ENCODE measurements at regions not wholly inside any gene's neighbourhood (a gene's known extent, or its start where the extent isn't known, plus 50 kb on each side); places are given as distances from the start of the nearest gene placed in this dataset.

DNA sequence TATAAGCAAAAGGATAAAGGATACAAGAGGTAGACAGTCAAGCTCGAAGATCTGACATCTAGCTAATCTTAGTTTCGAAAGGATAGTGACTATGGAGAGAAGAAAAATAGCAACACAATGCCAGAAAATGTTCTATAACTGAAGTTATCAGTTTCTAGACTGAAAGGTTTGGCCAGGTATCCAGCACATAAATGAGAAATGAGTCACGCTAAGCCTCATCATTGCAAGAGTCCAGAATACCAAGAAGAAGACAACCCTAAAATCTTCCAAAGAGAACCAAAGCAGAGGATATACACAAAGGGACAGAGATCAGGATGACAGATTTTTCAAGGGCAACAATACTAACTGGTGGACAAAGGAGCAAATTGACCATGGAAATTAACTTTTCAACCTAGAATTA is 237.0 kb downstream of the POSTN start:
- DNase-seq (ENCODE audit: low read depth): peak; percentile 20

DNA sequence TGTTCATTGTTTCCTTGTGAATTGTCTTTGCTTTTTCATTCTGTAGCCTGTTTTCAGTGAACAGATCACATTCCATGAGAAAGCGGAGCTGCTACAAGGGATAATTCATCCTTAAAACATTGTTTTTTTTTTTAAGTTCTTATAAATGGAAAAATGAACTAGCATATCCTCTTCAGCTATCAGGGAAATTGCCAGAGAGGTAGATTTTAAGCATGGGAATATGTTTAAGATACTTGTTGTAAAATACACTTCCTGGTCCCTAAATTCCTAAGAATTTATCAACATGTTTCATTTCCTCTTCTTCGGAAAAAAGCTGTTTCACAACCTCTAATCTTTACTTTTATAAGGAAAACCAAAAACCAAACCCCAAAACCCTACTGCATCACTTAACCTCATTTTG is 238.0 kb downstream of the POSTN start:
- DNase-seq (ENCODE audit: low read depth): peak; percentile 69

DNA sequence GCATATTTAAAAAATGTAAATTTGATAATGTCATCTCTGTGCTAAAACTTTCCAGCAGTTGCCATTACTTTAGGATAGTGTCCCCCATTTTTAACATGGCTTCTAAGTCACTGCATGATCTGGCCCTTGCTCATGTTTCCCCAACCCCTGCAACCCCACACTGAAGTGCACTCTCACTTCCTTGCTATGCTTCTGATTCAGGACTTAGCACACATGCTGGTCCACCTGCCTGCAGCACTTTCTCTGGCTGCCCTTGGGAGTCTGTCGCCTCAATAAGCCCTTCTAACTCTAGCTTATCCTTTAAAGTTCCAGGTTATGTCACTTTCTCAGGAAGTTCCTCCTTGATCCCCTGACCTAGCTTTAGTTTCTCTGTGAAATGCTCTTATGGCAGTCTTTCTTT is 241.0 kb downstream of the POSTN start:
- peak; percentile 50 for DNase-seq (ENCODE audit: low read depth)

DNA sequence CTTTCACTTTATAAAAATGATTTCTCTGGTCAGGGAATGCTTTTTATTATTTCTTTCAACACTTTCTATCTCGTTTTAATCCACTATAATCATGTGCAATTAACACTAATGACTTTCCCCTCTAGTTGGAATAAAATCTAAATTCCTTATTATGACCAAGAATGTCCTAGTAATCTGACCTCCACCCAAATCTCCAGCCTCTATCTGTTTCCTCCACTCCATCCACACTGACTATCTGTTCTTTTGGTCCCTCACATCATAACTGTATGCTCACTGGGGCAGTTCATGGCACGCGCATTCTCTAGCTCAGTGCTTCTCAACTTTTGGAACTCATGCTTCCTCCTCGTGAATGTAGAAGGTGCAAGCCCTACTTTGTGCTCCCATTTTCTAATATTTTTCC is 244.7 kb downstream of the POSTN start:
- DNase-seq (ENCODE audit: low read depth): no peak

DNA sequence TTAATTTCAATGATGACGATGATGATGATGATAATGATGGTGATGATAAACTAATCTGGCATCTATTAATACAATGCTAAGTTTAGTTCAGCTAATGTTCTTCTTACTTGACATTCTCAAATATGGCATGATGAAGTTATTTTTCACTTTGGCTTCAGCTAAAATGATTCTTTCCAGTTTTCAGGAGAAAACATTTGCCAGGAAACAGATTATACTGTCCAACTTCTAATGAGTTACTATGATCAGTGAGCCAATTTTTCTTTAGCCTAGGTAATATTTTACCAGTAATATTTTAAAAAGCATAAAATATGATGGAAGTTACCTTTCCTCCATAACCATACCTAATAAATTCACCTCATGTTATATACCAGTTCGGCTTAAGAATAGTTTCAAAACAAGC is 245.7 kb upstream of the CSNK1A1L start:
- DNase-seq (ENCODE audit: low read depth): no peak

DNA sequence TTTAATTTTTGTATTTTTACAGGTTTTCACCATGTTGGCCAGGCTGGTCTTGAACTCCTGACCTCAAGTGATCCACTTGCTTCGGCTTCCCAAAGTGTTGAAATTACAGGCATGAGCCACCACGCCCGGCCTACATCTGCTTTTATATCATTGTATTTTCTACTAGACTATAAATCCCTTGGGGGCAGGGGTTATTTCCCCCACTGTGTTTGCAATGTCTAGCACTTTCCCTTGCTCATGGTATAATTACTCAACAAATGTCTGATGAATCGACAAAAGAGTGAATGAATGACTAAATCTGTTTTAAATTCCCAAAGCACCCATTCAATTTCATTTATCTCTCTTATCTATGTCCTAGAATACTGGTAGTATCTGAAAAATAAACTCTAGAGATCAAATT is 244.5 kb upstream of the CSNK1A1L start:
- DNase-seq (ENCODE audit: low read depth): no peak

DNA sequence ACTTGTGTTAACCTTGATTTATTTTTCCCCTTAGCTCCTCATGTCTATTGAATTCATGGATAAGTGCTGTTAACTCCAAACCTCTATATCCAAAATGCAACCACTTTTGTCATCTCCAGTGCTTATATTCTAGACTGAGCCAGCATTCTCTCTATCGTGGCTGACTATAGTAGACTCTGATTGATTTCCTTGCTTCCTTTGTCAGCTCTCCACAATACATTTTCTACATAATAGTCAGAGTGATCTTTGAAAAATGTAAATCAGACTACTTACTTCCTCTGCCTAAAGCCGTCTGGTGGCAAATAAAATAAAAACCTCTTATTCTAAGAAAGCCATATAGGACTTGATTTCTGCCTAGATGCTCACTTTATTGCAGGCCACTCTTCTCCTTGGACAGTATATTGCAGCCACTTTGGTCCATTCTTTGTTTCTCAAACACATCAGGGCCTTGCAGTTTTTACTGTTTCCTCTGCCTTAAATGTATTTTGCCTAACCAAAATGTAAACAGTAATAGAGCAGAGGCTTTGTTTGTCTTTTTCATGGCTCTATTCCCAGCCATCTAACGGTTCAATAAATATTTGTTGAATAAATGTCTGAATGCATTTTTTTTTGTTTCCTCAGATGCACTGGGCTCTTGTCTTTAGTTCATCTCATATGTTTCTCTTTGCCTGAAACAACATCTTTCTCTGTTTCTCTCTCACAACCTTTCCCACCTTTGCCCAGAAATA is 243.6 kb upstream of the CSNK1A1L start:
- no peak for DNase-seq (ENCODE audit: low read depth)

DNA sequence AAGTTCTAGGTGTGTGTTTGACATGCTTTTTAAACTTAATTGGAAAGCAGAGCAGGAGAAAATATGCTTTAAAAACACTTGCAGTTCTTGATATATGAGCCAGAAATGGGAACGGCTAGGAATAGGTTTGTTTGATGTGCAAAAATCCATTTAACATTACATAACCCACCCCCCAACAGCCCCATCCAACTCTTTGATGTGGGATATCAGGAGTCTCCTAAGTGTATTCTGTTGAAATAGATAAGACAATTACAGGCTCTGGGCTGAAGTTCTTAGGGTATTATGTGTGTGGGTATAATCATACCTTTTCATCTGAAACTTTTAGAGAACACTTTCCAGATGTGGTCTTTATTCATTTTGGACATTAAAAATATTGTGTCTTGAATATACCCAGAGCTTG is 240.4 kb upstream of the CSNK1A1L start:
- no peak for DNase-seq (ENCODE audit: low read depth)

DNA sequence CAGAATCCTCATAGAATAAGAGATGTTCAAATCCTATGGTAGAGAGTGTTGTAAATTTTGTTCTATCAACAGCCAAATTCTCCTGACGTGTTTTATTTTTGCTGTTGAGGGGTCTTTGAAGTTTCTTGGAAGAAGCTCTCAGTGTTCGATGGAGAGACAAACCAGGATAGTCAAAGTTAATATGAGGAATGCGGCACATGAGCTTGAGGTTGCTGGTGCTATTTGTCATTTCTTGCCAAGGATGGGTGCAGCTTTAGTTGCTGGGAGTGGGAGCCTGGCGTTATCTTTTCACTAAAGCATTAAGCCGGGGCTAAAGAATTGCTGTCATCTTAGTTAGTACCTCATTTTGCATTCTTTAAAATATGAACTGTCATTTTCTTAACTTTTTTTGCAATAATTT is 239.9 kb upstream of the CSNK1A1L start:
- no peak for DNase-seq (ENCODE audit: low read depth)

DNA sequence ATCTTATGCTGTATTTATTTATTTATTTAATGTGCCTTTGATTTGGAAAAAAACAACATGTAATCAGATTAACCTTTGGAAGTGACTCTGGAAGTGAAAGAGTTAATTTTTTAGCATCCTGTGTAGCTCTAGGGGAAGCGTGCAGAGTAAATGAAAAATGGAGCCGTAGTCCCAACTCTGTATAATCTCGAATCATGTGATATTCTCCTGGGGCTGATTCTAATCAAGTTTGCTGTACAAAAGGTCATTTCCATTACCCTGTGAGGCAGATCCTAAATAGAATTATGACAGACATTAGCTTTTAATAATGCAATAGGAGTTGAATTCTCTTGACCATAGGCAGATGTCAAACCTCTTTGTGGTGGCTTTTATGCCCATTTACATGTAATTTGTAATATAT is 238.6 kb upstream of the CSNK1A1L start:
- DNase-seq (ENCODE audit: low read depth): no peak

DNA sequence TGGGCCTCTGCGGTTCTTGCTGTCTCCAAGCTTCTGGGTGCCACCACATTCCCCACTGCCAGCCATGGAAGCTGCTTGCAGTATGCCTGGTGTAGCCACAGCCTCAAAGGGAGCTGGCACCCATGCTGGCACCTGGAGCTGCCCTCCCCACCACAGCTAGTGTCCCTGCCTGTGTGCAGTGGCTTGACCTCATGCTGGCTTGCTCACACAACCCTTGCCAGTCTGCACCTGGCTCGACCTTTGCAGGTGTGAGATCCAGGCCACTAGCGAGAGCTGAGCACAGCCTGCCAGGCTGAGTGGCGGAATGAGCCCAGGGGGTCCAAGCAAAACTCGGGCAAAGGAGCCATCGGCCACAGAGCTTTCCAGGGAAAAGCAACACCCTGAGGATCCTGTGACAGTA is 236.7 kb upstream of the CSNK1A1L start:
- no peak for DNase-seq (ENCODE audit: low read depth)

DNA sequence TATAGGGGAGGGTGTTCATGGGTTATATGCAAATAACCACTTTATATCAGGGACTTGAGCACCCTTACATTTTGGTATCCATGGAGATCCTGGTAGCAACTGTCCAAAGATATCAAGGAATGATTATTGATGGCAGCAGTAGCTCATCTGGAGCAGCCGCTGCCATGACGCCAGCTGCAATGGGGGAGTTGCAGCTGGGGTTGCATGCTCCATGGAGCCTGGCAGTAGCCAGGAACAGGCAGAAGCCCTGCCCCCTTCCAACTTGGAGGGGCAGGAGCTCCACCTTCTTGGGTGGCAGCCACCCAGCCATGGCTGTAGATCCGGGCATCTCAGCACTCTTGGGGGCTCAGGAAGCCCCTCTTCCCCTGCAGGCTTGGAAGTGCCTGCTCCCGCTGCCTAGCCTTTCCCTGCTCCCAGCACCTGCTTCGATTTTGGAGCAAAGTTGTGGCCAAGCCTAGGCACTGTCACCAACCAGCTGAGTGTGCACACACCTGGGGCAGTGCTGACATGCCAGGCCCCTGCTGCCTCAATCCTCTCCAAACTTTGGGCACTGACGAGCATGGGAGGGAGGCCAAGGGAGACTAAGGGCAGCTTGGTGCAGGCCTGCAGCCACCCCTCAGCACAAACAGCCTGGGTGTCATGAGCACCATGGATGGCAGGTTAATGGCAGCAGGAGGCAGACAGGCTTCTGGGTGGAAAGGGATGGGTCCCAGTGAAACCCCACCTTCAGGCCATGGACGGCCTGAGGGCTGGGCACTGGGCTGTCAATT is 235.6 kb upstream of the CSNK1A1L start:
- no peak for DNase-seq (ENCODE audit: low read depth)

DNA sequence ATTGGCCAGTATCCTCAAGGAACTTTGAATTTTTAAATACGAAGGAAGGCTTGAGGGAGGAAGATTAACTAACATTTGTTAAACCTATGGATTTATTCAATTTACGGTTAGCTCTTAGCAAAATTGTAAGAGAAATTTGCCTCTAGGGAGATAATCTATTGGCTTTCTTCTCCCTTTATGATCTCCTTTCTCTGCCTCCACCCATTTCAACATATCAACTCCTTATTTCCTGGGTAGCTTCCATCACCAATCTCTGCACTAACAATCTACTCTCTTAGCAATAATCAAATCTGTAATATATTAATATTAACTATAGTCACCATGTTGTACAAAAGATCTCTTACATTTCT is 233.9 kb upstream of the CSNK1A1L start:
- no peak for DNase-seq (ENCODE audit: low read depth)

DNA sequence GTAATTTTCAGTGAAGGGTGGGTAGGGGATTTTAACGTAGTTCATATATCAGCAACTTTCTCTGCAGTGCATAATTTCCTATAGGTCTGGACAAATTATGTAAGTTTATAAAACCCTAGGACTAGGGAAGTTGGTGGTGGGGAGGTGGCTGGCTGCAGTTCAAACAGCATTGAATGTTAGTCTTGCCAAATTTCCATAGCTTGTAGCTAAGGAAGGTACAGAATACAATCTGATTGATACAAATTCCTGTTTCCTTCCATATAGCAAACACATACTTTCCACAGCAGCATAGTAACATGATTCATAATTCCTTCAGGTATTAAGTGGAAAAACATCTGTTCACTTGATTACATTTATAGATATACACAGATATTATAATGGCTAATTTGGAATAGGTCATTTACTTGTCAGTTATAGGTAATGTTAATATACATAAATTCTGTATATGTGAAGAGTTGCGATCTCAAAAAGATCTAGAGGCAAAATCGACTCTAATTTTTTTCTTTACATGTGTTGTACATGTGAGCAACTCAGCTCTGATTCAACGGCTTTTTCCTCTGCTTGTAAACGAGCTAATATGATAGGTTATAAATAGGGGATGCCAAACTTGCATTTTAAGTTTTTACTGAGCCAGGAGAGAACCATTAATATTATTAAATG is 233.4 kb upstream of the CSNK1A1L start:
- no peak for DNase-seq (ENCODE audit: low read depth)

DNA sequence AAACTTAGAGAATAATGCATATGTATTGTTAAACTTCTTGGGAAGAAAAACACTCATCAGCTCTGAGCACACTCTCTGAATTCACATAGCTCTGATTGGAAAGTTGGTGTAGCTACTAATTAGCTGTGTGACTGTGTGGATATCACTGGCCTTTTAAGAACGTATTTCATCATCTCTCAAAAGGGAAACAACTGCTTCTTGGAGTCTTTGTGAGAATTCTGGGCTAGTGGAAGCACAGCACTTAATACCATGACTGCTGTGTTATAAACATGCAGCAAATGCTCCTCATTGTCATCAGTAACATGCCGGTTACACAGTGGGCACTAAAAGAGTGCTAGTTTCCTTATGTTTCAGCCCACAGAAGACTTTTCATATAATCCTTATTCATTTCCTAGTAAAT is 220.9 kb upstream of the CSNK1A1L start:
- no peak for DNase-seq (ENCODE audit: low read depth)

DNA sequence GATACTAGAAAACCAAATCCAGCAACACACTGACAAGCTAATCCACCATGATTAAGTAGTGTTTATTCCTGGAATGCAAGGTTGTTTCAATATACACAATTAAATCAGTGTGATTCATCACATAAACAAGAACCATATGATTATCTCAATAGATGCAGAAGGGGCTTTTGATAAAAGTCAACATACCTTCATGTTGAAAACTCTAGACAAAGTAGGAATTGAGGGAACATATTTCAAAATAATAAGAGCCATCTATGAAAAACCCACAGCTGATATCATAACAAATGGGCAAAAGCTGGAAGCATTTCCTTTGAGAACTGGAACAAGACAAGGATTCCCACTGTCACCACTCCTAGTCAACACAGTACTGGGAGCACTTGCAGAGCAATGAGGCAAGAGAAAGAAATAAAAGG is 213.6 kb upstream of the CSNK1A1L start:
- peak; percentile 14 for DNase-seq (ENCODE audit: low read depth)

DNA sequence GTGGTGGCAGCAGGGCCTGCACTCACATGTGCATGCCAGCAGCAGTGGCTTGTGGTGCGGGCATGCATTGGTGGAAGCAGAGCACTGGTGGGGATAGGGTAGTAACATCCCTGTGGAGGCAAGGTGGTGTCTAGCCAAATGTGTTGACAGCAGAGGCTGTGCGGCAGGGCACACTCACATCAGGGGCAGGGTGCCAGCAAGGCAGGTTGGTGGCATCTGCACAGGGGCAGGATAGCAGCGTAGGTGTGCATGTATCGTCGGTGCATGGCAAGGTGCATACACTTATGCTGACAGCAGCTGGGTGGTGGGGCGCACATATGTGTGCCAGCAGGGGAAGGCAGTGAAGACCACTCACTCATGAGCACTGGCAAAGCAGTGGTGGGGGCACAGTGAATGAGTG is 211.5 kb upstream of the CSNK1A1L start:
- no peak for DNase-seq (ENCODE audit: low read depth)

DNA sequence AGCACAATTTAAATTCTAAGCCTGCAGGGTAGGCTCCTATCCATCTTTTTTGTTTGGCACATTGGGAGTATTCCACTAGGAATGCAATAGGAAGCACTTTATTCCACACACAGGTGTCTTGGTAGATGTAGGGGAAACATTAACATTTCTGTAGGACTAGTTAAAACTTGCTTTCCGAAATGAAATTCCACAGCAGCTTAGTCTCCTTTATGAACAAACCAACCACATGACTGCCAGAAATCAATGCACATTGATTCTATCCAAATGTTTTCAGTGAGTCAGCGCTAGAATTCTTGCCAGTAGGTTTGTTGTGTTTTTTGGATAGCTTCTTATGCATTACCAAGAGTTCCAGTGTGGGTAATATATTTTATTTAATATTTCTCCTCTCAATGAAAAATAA is 207.9 kb upstream of the CSNK1A1L start:
- DNase-seq (ENCODE audit: low read depth): peak; percentile 70

DNA sequence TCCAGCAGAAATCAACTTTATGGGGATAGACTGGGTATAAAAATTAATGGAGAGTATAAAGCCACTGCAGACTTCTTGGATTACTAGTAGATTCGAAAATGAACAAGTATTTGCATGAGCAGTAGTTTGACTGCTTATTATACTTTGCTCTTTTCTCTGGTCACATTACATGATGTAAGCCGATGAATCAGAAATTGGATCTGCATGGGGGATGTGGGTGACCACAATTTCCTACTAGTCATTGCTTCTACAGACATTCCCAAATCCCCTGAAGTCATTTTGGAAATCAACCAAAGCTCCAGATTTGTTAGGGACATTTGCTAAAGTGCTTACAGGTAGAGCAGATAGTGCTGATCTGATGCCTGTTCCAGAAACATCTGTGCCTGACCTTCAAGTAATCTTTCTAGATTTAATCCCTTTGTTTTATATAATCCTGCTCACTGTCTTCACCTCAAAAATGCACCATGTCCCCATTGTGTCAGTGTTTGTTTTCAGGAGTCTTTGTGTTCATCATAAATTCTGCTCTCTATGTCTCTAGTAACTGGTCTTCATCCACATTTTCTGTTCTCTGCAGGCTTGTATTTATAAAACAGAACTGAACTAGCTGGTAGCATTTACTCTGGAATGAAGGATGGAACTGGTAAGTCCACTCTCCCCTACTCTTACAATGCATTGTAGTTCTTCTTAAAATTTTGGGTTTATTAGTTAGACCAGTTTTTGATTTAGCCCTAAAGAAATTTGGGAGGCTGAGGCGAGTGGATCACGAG is 201.5 kb upstream of the CSNK1A1L start:
- DNase-seq (ENCODE audit: low read depth): peak; percentile 95

DNA sequence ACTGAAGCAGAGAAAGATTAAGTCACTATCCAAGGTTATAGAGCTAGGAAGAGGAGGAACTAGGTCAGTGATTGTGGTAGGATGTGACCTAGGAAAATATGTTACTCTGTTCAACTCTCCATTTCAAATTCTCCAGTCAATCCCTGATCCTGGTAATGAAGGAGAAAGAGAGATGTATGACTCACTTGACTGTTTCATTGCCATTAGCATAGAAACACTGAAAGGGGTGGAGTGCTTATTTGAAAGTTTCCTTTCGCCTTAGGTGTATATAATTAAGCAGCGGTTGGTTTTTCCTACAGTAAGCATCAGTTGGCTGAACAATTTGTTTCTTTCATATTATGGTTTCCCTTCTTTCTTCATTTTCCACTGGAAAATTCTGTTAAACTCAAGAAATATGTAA is 198.1 kb upstream of the CSNK1A1L start:
- DNase-seq (ENCODE audit: low read depth): no peak

DNA sequence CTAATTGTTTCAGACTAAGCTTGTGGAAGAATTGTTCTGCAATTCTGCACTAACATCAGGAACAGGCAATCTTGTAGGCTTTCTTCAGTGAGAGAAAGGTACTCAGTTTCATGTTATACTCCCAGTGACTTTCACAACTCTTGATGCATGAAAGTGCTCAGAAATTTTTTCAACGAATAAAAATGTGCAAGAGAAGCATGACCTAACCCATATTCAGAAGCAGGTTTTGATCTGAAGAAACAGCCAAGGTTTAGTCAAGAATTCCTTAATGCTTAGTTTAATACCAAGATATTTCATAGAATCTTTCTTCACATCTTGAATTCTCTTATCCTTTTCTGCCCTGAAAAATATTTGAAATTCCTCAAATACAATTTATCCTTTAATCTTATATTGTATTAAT is 197.2 kb upstream of the CSNK1A1L start:
- no peak for DNase-seq (ENCODE audit: low read depth)

DNA sequence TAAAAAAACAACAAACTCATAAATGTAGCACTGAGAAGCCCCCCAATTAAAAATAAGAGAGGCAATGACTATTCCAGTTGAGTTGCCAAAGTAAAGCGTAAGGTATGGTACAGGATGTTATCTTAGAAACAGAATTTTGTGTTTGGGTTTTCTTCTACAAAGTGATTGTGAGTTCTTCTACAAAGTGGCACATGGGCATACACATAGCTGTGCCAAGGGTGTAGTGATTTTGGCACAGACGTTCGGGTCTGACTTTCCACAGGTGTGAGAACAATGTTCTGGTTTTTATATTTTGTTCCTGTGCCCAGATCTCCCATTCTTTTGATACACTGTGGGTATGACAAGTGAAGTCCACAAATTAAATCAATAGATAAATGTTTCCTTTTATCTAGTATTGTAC is 190.1 kb upstream of the CSNK1A1L start:
- DNase-seq (ENCODE audit: low read depth): no peak

DNA sequence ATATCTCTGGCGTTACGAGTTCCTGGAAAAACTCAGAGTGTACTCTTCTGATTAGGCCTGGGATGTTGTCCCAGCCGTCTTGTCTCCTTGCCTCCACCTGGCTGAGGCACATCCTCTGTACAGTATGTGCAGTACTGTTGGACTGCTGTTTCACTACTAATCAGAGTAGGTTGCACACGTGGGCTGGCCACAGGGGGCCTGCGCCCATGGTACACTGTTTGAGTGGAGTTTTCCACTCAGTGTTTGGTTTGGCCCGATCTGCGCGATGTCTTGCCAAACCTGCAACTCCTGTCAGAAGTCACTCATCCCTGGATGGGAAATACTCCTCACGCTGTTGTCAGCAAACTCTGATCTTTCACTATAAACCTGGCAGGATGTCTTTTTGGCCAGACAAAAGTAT is 189.6 kb upstream of the CSNK1A1L start:
- no peak for DNase-seq (ENCODE audit: low read depth)
